ENCODE measurements at regions not wholly inside any gene's neighbourhood (a gene's known extent, or its start where the extent isn't known, plus 50 kb on each side); places are given as distances from the start of the nearest gene placed in this dataset.

- TF ChIP-seq, protein P1, sequence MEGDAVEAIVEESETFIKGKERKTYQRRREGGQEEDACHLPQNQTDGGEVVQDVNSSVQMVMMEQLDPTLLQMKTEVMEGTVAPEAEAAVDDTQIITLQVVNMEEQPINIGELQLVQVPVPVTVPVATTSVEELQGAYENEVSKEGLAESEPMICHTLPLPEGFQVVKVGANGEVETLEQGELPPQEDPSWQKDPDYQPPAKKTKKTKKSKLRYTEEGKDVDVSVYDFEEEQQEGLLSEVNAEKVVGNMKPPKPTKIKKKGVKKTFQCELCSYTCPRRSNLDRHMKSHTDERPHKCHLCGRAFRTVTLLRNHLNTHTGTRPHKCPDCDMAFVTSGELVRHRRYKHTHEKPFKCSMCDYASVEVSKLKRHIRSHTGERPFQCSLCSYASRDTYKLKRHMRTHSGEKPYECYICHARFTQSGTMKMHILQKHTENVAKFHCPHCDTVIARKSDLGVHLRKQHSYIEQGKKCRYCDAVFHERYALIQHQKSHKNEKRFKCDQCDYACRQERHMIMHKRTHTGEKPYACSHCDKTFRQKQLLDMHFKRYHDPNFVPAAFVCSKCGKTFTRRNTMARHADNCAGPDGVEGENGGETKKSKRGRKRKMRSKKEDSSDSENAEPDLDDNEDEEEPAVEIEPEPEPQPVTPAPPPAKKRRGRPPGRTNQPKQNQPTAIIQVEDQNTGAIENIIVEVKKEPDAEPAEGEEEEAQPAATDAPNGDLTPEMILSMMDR (IDR thresholded peaks at IDR 0.05) = peak in 5 of 6 experiments; percentile 34 to 62 (median 50)
- no peak for TF ChIP-seq POLR2A (IDR thresholded peaks at IDR 0.05)
Observed at GRCh38 chr12:107917912-107918800, 143.7 kb downstream of the ASCL4 start.

All from Peyer's patch (tissue), 4 donors.